ENCODE measurements at regions not wholly inside any gene's neighbourhood (a gene's known extent, or its start where the extent isn't known, plus 50 kb on each side); places are given as distances from the start of the nearest gene placed in this dataset.

DNA sequence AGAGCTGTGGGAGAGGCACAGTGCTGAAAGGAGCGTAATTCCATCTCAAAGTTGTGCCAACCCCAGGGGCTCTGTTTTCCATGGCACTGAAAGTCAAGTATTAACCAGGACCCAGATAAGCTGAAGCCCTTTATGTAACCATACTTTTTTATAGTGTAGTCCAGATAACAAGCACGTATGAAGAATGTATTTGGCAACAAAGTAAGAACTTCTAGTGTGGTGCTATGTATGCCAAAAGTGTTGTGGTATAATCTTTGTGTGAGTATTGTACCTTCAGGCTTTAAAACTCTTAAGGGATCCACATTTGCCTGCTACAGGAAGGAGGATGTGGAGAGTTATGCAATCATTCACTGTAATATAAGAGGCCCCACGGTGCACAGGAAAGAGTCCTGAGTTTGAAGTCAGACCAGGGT, 129.4 kb downstream of the IBTK start:
- no peak overlapping the region for H3K27ac ChIP-seq (ENCODE audit: low read length)
- no peaks in the 10 kb centered on the region for H3K79me2 ChIP-seq (ENCODE audit: insufficient read depth, low read length)
- no peaks in the 10 kb centered on the region for H3K4me1 ChIP-seq (ENCODE audit: insufficient read depth, low read length)
- no peak overlapping the region for H3K4me3 ChIP-seq (ENCODE audit: low read depth in 1 of 2, low read length in 2 of 2)
- DNase-seq (peak; percentile 7), ATAC-seq (ENCODE audit: insufficient read depth, low read depth) (peak; percentile 65; the same call in 1 of the 3 replicates)
- no peak for TF ChIP-seq EZH2 (IDR thresholded peaks at IDR 0.05; ENCODE audit: borderline replicate concordance, low read depth, low read length, severe bottlenecking)
- TF ChIP-seq, protein P1, sequence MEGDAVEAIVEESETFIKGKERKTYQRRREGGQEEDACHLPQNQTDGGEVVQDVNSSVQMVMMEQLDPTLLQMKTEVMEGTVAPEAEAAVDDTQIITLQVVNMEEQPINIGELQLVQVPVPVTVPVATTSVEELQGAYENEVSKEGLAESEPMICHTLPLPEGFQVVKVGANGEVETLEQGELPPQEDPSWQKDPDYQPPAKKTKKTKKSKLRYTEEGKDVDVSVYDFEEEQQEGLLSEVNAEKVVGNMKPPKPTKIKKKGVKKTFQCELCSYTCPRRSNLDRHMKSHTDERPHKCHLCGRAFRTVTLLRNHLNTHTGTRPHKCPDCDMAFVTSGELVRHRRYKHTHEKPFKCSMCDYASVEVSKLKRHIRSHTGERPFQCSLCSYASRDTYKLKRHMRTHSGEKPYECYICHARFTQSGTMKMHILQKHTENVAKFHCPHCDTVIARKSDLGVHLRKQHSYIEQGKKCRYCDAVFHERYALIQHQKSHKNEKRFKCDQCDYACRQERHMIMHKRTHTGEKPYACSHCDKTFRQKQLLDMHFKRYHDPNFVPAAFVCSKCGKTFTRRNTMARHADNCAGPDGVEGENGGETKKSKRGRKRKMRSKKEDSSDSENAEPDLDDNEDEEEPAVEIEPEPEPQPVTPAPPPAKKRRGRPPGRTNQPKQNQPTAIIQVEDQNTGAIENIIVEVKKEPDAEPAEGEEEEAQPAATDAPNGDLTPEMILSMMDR (IDR thresholded peaks at IDR 0.05; ENCODE audit: borderline replicate concordance, extremely low read depth, low read length, poor library complexity, severe bottlenecking) = no peak
- H3K9ac ChIP-seq (ENCODE audit: low read depth, low read length) = no peak overlapping the region
- H3K27me3 ChIP-seq (ENCODE audit: insufficient read depth, low read length, poor library complexity) = no peaks in the 10 kb centered on the region
- H3K9me3 ChIP-seq (ENCODE audit: insufficient read depth, low read length, severe bottlenecking) = no peaks in the 10 kb centered on the region
- no peaks in the 10 kb centered on the region for H3K36me3 ChIP-seq (ENCODE audit: insufficient read depth, low read length)
- H3K4me2 ChIP-seq (ENCODE audit: insufficient read depth, low read length) = no peak overlapping the region
- no peaks in the 10 kb centered on the region for H4K20me1 ChIP-seq (ENCODE audit: insufficient read depth, low read length)
- H2AFZ ChIP-seq (ENCODE audit: low read depth, low read length) = no peak overlapping the region

DNA sequence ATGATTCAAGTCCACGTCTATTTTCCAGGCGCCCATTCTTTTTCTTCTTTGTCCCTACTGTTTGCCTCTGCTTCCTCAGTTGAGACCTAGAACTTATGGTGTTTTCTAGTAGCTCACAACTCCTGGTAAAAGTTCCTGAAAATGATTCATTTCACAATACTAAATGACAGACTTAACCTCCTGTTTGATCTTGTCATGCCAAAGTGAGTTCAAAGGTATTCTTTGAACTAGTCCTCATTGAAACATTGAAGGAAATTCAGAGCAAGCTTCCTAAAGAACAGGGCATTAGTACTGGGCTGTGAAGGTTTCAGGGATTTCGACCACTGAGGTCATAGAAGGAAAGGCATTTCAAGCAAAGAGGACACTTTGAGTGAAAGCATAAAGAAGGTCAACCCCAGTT, 132.8 kb downstream of the IBTK start:
- Histone ChIP-seq H3K4me1 (ENCODE audit: insufficient read depth, low read length) (no peaks in the 10 kb centered on the region), H2AFZ (ENCODE audit: low read depth, low read length) (no peak overlapping the region), H3K9ac (ENCODE audit: low read depth, low read length) (no peak overlapping the region), H4K20me1 (ENCODE audit: insufficient read depth, low read length) (no peaks in the 10 kb centered on the region), H3K79me2 (ENCODE audit: insufficient read depth, low read length) (no peaks in the 10 kb centered on the region), H3K27ac (ENCODE audit: low read length) (no peak overlapping the region), H3K4me2 (ENCODE audit: insufficient read depth, low read length) (no peak overlapping the region), H3K9me3 (ENCODE audit: insufficient read depth, low read length, severe bottlenecking) (no peaks in the 10 kb centered on the region), H3K36me3 (ENCODE audit: insufficient read depth, low read length) (no peaks in the 10 kb centered on the region), H3K4me3 (ENCODE audit: low read depth in 1 of 2, low read length in 2 of 2) (no peak overlapping the region), H3K27me3 (ENCODE audit: insufficient read depth, low read length, poor library complexity) (no peaks in the 10 kb centered on the region)
- no peak for DNase-seq
- no peak for ATAC-seq (ENCODE audit: insufficient read depth, low read depth)
- TF ChIP-seq, protein P1 (IDR thresholded peaks at IDR 0.05; ENCODE audit: borderline replicate concordance, extremely low read depth, low read length, poor library complexity, severe bottlenecking) = no peak

DNA sequence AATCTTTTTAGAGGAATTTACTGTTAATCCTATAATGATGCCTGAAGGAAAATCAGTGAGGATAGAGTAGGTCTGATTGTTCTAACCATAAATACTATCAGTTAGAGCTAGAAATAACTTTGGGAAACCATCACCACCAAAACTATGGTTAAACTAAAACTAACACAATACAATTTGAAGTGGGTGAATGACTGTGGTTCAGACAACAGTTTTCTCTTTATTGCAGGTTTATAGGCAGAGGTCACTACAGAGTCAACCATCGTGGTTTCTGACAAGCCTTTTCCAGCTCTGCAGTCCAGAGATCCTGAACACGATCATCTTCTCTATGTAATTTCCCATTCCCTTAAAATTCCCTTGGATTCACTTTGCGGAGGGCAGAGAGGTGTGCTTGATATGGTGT, 134.3 kb downstream of the IBTK start:
- no peak overlapping the region for H2AFZ ChIP-seq (ENCODE audit: low read depth, low read length)
- H3K79me2 ChIP-seq (ENCODE audit: insufficient read depth, low read length) = no peaks in the 10 kb centered on the region
- H4K20me1 ChIP-seq (ENCODE audit: insufficient read depth, low read length) = no peaks in the 10 kb centered on the region
- H3K4me3 ChIP-seq (ENCODE audit: low read depth in 1 of 2, low read length in 2 of 2) = no peak overlapping the region
- H3K4me1 ChIP-seq (ENCODE audit: insufficient read depth, low read length) = no peaks in the 10 kb centered on the region
- H3K9me3 ChIP-seq (ENCODE audit: insufficient read depth, low read length, severe bottlenecking) = no peaks in the 10 kb centered on the region
- H3K27me3 ChIP-seq (ENCODE audit: insufficient read depth, low read length, poor library complexity) = no peaks in the 10 kb centered on the region
- TF ChIP-seq EZH2 (IDR thresholded peaks at IDR 0.05; ENCODE audit: borderline replicate concordance, low read depth, low read length, severe bottlenecking) = no peak
- TF ChIP-seq, protein P1 (IDR thresholded peaks at IDR 0.05; ENCODE audit: borderline replicate concordance, extremely low read depth, low read length, poor library complexity, severe bottlenecking) = no peak
- H3K4me2 ChIP-seq (ENCODE audit: insufficient read depth, low read length) = no peak overlapping the region
- H3K27ac ChIP-seq (ENCODE audit: low read length) = no peak overlapping the region
- ATAC-seq (ENCODE audit: insufficient read depth, low read depth) (no peak), DNase-seq (no peak)
- H3K9ac ChIP-seq (ENCODE audit: low read depth, low read length) = no peak overlapping the region
- no peaks in the 10 kb centered on the region for H3K36me3 ChIP-seq (ENCODE audit: insufficient read depth, low read length)

DNA sequence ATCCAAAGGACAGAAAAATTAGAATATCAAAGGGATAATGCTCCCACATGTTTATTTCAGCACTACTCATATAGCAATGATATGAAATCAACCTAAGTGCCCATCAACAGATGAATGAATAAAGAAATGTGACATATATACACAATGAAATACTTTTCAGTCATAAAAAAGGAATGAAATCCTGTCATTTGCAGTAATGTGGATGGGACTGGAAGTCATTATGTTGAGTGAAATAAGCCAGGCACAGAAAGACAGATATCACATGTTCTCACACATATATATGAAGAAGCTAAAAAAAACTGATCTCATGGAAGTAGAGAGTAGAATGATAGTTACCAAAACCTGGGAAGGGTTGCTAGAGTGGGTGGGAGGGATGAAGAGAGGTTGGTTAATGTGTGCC, 135.7 kb downstream of the IBTK start:
- no peak for ATAC-seq (ENCODE audit: insufficient read depth, low read depth)

More for the DNA sequence above, 135.7 kb downstream of the IBTK start:
- no peak for DNase-seq
- Histone ChIP-seq H3K4me2 (ENCODE audit: insufficient read depth, low read length) (no peak overlapping the region), H3K36me3 (ENCODE audit: insufficient read depth, low read length) (no peaks in the 10 kb centered on the region), H3K27ac (ENCODE audit: low read length) (no peak overlapping the region), H3K9ac (ENCODE audit: low read depth, low read length) (no peak overlapping the region), H3K79me2 (ENCODE audit: insufficient read depth, low read length) (no peaks in the 10 kb centered on the region), H3K4me1 (ENCODE audit: insufficient read depth, low read length) (no peaks in the 10 kb centered on the region), H2AFZ (ENCODE audit: low read depth, low read length) (no peak overlapping the region), H4K20me1 (ENCODE audit: insufficient read depth, low read length) (no peaks in the 10 kb centered on the region), H3K27me3 (ENCODE audit: insufficient read depth, low read length, poor library complexity) (no peaks in the 10 kb centered on the region), H3K9me3 (ENCODE audit: insufficient read depth, low read length, severe bottlenecking) (no peaks in the 10 kb centered on the region), H3K4me3 (ENCODE audit: low read depth in 1 of 2, low read length in 2 of 2) (no peak overlapping the region)
- no peak for TF ChIP-seq EZH2 (IDR thresholded peaks at IDR 0.05; ENCODE audit: borderline replicate concordance, low read depth, low read length, severe bottlenecking)
- TF ChIP-seq, protein P1 (IDR thresholded peaks at IDR 0.05; ENCODE audit: borderline replicate concordance, extremely low read depth, low read length, poor library complexity, severe bottlenecking) = no peak

Measured in DND-41 (cell line).